ENCODE measurements at regions not wholly inside any gene's neighbourhood (a gene's known extent, or its start where the extent isn't known, plus 50 kb on each side); places are given as distances from the start of the nearest gene placed in this dataset.

GRCh38 chr6:105795366-105795765 is 290.8 kb upstream of the PRDM1 start:
- FAIRE-seq, result no peak
- TF ChIP-seq POLR2AphosphoS5 (IDR thresholded peaks at IDR 0.05; ENCODE audit: low read depth, low read length) (no peak), POLR2A (IDR thresholded peaks at IDR 0.05; ENCODE audit: low read depth, low read length) (no peak), TAF1 (IDR thresholded peaks at IDR 0.05; ENCODE audit: borderline replicate concordance, low read depth, low read length) (no peak)
- DNase-seq (ENCODE audit: insufficient read length), result no peak

- FAIRE-seq, result no peak
- DNase-seq (ENCODE audit: insufficient read length), result no peak
- TF ChIP-seq POLR2AphosphoS5 (IDR thresholded peaks at IDR 0.05; ENCODE audit: low read depth, low read length) (no peak), TAF1 (IDR thresholded peaks at IDR 0.05; ENCODE audit: borderline replicate concordance, low read depth, low read length) (no peak), POLR2A (IDR thresholded peaks at IDR 0.05; ENCODE audit: low read depth, low read length) (no peak)
Observed at GRCh38 chr6:105794870-105795269, 291.3 kb upstream of the PRDM1 start.

GRCh38 chr6:105794239-105794638 is 291.9 kb upstream of the PRDM1 start:
- TF ChIP-seq TAF1 (IDR thresholded peaks at IDR 0.05; ENCODE audit: borderline replicate concordance, low read depth, low read length), result no peak
- no peak for TF ChIP-seq POLR2AphosphoS5 (IDR thresholded peaks at IDR 0.05; ENCODE audit: low read depth, low read length)
- no peak for TF ChIP-seq POLR2A (IDR thresholded peaks at IDR 0.05; ENCODE audit: low read depth, low read length)
- FAIRE-seq (peak; percentile 50), DNase-seq (ENCODE audit: insufficient read length) (no peak)

GRCh38 chr6:105793130-105793529 is 293.0 kb upstream of the PRDM1 start:
- no peak for DNase-seq (ENCODE audit: insufficient read length)
- no peak for TF ChIP-seq POLR2AphosphoS5 (IDR thresholded peaks at IDR 0.05; ENCODE audit: low read depth, low read length)
- no peak for TF ChIP-seq POLR2A (IDR thresholded peaks at IDR 0.05; ENCODE audit: low read depth, low read length)
- no peak for TF ChIP-seq TAF1 (IDR thresholded peaks at IDR 0.05; ENCODE audit: borderline replicate concordance, low read depth, low read length)
- FAIRE-seq, result peak; percentile 85

- DNase-seq (ENCODE audit: insufficient read length), result no peak
- FAIRE-seq, result no peak
- TF ChIP-seq TAF1 (IDR thresholded peaks at IDR 0.05; ENCODE audit: borderline replicate concordance, low read depth, low read length) (no peak), POLR2A (IDR thresholded peaks at IDR 0.05; ENCODE audit: low read depth, low read length) (no peak), POLR2AphosphoS5 (IDR thresholded peaks at IDR 0.05; ENCODE audit: low read depth, low read length) (no peak)
Observed at GRCh38 chr6:105791583-105792318, 294.4 kb upstream of the PRDM1 start.

GRCh38 chr6:105791179-105791578 is 295.0 kb upstream of the PRDM1 start:
- FAIRE-seq, result peak; percentile 79
- TF ChIP-seq TAF1 (IDR thresholded peaks at IDR 0.05; ENCODE audit: borderline replicate concordance, low read depth, low read length), result no peak
- TF ChIP-seq POLR2AphosphoS5 (IDR thresholded peaks at IDR 0.05; ENCODE audit: low read depth, low read length), result no peak
- TF ChIP-seq POLR2A (IDR thresholded peaks at IDR 0.05; ENCODE audit: low read depth, low read length), result no peak

GRCh38 chr6:105790635-105791034 is 295.5 kb upstream of the PRDM1 start:
- no peak for FAIRE-seq
- no peak for TF ChIP-seq POLR2AphosphoS5 (IDR thresholded peaks at IDR 0.05; ENCODE audit: low read depth, low read length)
- TF ChIP-seq TAF1 (IDR thresholded peaks at IDR 0.05; ENCODE audit: borderline replicate concordance, low read depth, low read length), result no peak
- TF ChIP-seq POLR2A (IDR thresholded peaks at IDR 0.05; ENCODE audit: low read depth, low read length), result no peak
- no peak for DNase-seq (ENCODE audit: insufficient read length)

More at GRCh38 chr6:105791179-105791578, 295.0 kb upstream of the PRDM1 start:
- no peak for DNase-seq (ENCODE audit: insufficient read length)

- no peak for DNase-seq (ENCODE audit: insufficient read length)
- FAIRE-seq, result no peak
- no peak for TF ChIP-seq POLR2AphosphoS5 (IDR thresholded peaks at IDR 0.05; ENCODE audit: low read depth, low read length)
- no peak for TF ChIP-seq TAF1 (IDR thresholded peaks at IDR 0.05; ENCODE audit: borderline replicate concordance, low read depth, low read length)
- TF ChIP-seq POLR2A (IDR thresholded peaks at IDR 0.05; ENCODE audit: low read depth, low read length), result no peak
Observed at GRCh38 chr6:105789935-105790334, 296.2 kb upstream of the PRDM1 start.

- FAIRE-seq (peak; percentile 57), DNase-seq (ENCODE audit: insufficient read length) (no peak)
- TF ChIP-seq TAF1 (IDR thresholded peaks at IDR 0.05; ENCODE audit: borderline replicate concordance, low read depth, low read length) (no peak), POLR2A (IDR thresholded peaks at IDR 0.05; ENCODE audit: low read depth, low read length) (no peak), POLR2AphosphoS5 (IDR thresholded peaks at IDR 0.05; ENCODE audit: low read depth, low read length) (no peak)
Observed at GRCh38 chr6:105787747-105788146, 298.4 kb upstream of the PRDM1 start.

GRCh38 chr6:105786890-105787655 is 299.1 kb upstream of the PRDM1 start:
- peak; percentile 100 for FAIRE-seq
- no peak for DNase-seq (ENCODE audit: insufficient read length)
- TF ChIP-seq POLR2A (IDR thresholded peaks at IDR 0.05; ENCODE audit: low read depth, low read length) (no peak), TAF1 (IDR thresholded peaks at IDR 0.05; ENCODE audit: borderline replicate concordance, low read depth, low read length) (no peak), POLR2AphosphoS5 (IDR thresholded peaks at IDR 0.05; ENCODE audit: low read depth, low read length) (peak; percentile 46; the same call in 1 of the 2 replicates)

GRCh38 chr6:105786449-105786848 is 299.7 kb upstream of the PRDM1 start:
- DNase-seq (ENCODE audit: insufficient read length) (no peak), FAIRE-seq (no peak)
- TF ChIP-seq POLR2A (IDR thresholded peaks at IDR 0.05; ENCODE audit: low read depth, low read length) (no peak), POLR2AphosphoS5 (IDR thresholded peaks at IDR 0.05; ENCODE audit: low read depth, low read length) (no peak), TAF1 (IDR thresholded peaks at IDR 0.05; ENCODE audit: borderline replicate concordance, low read depth, low read length) (no peak)

Measured in GM12892 (cell line).